Fibroblast of lung (primary cell): ENCODE measurements at regions not wholly inside any gene's neighbourhood (a gene's known extent, or its start where the extent isn't known, plus 50 kb on each side); places are given as distances from the start of the nearest gene placed in this dataset.

Experiments used
- DNase-seq, 2 donors: peaks; one replicate each; pipeline versions ENCODE4 v3.0.0 to v3.0.0-alpha.2; 2010; ENCODE audit warnings: low read depth in 2 of 2
- H2AFZ ChIP-seq: 2 replicates; pipeline ENCODE4 v1.5.1; 2012; ENCODE audit warnings: low read length, control low read depth, inconsistent platforms
- H3K27ac ChIP-seq: 2 replicates; pipeline ENCODE4 v1.5.1; 2011; ENCODE audit warnings: low read length, control low read depth; ENCODE audit not compliant: insufficient read depth
- H3K27me3 ChIP-seq: 2 replicates; pipeline ENCODE4 v1.5.1; 2011; ENCODE audit warnings: mild to moderate bottlenecking, low read length; ENCODE audit not compliant: control insufficient read depth, insufficient read depth
- H3K36me3 ChIP-seq: 2 replicates; pipeline ENCODE4 v1.5.1; 2011; ENCODE audit warnings: low read length; ENCODE audit not compliant: control insufficient read depth, insufficient read depth
- H3K4me1 ChIP-seq: 2 replicates; pipeline ENCODE4 v1.5.1; 2011; ENCODE audit warnings: low read length; ENCODE audit not compliant: control insufficient read depth, insufficient read depth; ENCODE audit errors: extremely low read depth
- H3K4me2 ChIP-seq: 2 replicates; pipeline ENCODE4 v1.5.1; 2011; ENCODE audit warnings: low read length, control low read depth; ENCODE audit not compliant: insufficient read depth; ENCODE audit errors: extremely low read depth
- H3K4me3 ChIP-seq, 4 experiments: fragments of 200-600 bp in 1 of 4; sonication (generic) in 1 of 4; replicated peaks in 1 of 4; 2 replicates each; pipeline ENCODE4 v1.5.1; 2011 to 2016; ENCODE audit warnings: low read length in 4 of 4, low read depth in 3 of 4, mild to moderate bottlenecking in 3 of 4, control low read depth in 2 of 4, inconsistent platforms in 1 of 4, mixed read lengths in 1 of 4; ENCODE audit not compliant: insufficient read depth in 1 of 4; ENCODE audit errors: control extremely low read depth in 1 of 4
- H3K79me2 ChIP-seq: 2 replicates; pipeline ENCODE4 v1.5.1; 2012; ENCODE audit warnings: mild to moderate bottlenecking, low read length, inconsistent platforms; ENCODE audit not compliant: control insufficient read depth, insufficient read depth
- H3K9ac ChIP-seq: 2 replicates; pipeline ENCODE4 v1.5.1; 2011; ENCODE audit warnings: mild to moderate bottlenecking, low read length, control low read depth; ENCODE audit not compliant: insufficient read depth
- H3K9me3 ChIP-seq: 2 replicates; pipeline ENCODE4 v1.5.1; 2012; ENCODE audit warnings: low read depth, low read length; ENCODE audit not compliant: control insufficient read depth, insufficient read depth
- H4K20me1 ChIP-seq: 2 replicates; pipeline ENCODE4 v1.5.1; 2011; ENCODE audit warnings: low read length; ENCODE audit not compliant: control insufficient read depth, insufficient read depth; ENCODE audit errors: extremely low read depth
- EZH2 ChIP-seq: IDR thresholded peaks from 2 replicates; pipeline ENCODE4 v1.5.1; 2012; ENCODE audit warnings: low read length, control low read depth, mild to moderate bottlenecking; ENCODE audit errors: missing control alignments
- TF ChIP-seq, protein P1 (sequence below), 2 donors: IDR thresholded peaks in 1 of 2; conservative IDR thresholded peaks in 1 of 2; 1 replicate in 1 of 2; 2 replicates in 1 of 2; pipeline ENCODE4 v1.5.1; 2011 to 2012; ENCODE audit warnings: low read length in 2 of 2, control low read depth in 1 of 2, inconsistent platforms in 1 of 2, low read depth in 1 of 2, mild to moderate bottlenecking in 1 of 2

DNA sequence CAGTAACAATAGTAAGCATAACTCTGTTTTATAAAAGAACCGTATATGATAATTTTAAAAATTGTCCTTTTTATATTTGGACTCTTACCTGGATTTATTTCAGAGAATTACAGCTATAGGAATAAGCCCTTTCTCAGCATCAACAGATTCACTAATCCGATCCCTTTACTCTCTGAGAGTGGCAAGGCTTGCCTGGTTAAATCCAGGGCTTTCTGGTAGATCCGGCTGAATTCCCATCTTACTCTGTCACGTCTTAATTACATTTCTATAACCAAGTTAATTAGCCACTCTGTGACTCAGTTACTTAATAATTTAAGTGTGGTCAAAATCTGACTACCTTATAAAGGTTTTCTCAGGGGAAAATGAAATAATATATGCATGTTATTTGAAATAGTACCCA is 294.7 kb downstream of the FRK start:
- Histone ChIP-seq H3K9ac (no peak overlapping the region), H3K36me3 (no peaks in the 10 kb centered on the region), H3K4me3 (no peak overlapping the region), H2AFZ (no peak overlapping the region), H4K20me1 (no peaks in the 10 kb centered on the region), H3K27ac (no peak overlapping the region), H3K9me3 (no peaks in the 10 kb centered on the region), H3K4me2 (no peak overlapping the region), H3K79me2 (no peaks in the 10 kb centered on the region), H3K4me1 (no peaks in the 10 kb centered on the region), H3K27me3 (no peaks in the 10 kb centered on the region)
- TF ChIP-seq EZH2, result no peak
- TF ChIP-seq, protein P1, sequence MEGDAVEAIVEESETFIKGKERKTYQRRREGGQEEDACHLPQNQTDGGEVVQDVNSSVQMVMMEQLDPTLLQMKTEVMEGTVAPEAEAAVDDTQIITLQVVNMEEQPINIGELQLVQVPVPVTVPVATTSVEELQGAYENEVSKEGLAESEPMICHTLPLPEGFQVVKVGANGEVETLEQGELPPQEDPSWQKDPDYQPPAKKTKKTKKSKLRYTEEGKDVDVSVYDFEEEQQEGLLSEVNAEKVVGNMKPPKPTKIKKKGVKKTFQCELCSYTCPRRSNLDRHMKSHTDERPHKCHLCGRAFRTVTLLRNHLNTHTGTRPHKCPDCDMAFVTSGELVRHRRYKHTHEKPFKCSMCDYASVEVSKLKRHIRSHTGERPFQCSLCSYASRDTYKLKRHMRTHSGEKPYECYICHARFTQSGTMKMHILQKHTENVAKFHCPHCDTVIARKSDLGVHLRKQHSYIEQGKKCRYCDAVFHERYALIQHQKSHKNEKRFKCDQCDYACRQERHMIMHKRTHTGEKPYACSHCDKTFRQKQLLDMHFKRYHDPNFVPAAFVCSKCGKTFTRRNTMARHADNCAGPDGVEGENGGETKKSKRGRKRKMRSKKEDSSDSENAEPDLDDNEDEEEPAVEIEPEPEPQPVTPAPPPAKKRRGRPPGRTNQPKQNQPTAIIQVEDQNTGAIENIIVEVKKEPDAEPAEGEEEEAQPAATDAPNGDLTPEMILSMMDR (conservative IDR thresholded peaks at IDR 0.05 in 1 of 2, IDR thresholded peaks at IDR 0.05 in 1 of 2; ENCODE audit: low read depth in 1 of 2, low read length in 2 of 2), result no peak
- DNase-seq, result no peak

- H3K4me2 ChIP-seq, result no peak overlapping the region
- no peaks in the 10 kb centered on the region for H3K9me3 ChIP-seq
- no peaks in the 10 kb centered on the region for H4K20me1 ChIP-seq
- no peaks in the 10 kb centered on the region for H3K4me1 ChIP-seq
- H3K27ac ChIP-seq, result no peak overlapping the region
- TF ChIP-seq, protein P1 (conservative IDR thresholded peaks at IDR 0.05 in 1 of 2, IDR thresholded peaks at IDR 0.05 in 1 of 2; ENCODE audit: low read depth in 1 of 2, low read length in 2 of 2), result no peak
- TF ChIP-seq EZH2, result no peak
- no peaks in the 10 kb centered on the region for H3K79me2 ChIP-seq
- no peak for DNase-seq
- H2AFZ ChIP-seq, result no peak overlapping the region
- H3K36me3 ChIP-seq, result no peaks in the 10 kb centered on the region
- no peaks in the 10 kb centered on the region for H3K27me3 ChIP-seq
- no peak overlapping the region for H3K9ac ChIP-seq
- H3K4me3 ChIP-seq, result no peak overlapping the region
Measured at GRCh38 chr6:115759051-115759450, 301.6 kb downstream of the FRK start.

DNA sequence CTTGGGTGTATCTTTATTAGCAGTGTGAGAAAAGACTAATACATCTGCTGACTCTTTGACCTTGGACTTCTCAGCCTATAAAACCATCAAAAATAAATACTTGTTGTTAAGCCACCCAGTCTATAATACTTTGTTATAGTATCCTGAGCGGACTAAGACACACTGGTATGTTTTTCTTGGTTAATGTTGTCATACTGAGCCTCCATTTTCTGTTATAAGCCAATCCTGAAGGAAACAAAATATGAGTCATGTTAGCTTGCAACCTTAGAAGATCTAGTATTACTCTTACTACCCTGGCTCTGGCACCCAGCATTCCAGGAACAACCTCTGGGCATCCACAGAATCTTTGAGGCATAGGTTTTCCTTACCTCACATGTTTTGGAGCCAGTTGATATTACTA is 307.2 kb downstream of the FRK start:
- no peaks in the 10 kb centered on the region for H3K36me3 ChIP-seq
- no peaks in the 10 kb centered on the region for H3K79me2 ChIP-seq
- H3K9me3 ChIP-seq, result no peaks in the 10 kb centered on the region
- DNase-seq, result no peak
- no peaks in the 10 kb centered on the region for H3K27me3 ChIP-seq
- no peak overlapping the region for H3K4me2 ChIP-seq
- TF ChIP-seq EZH2, result no peak
- TF ChIP-seq, protein P1 (conservative IDR thresholded peaks at IDR 0.05 in 1 of 2, IDR thresholded peaks at IDR 0.05 in 1 of 2; ENCODE audit: low read depth in 1 of 2, low read length in 2 of 2), result no peak
- no peak overlapping the region for H3K9ac ChIP-seq
- no peak overlapping the region for H3K27ac ChIP-seq
- H3K4me1 ChIP-seq, result no peaks in the 10 kb centered on the region
- H4K20me1 ChIP-seq, result no peaks in the 10 kb centered on the region
- H2AFZ ChIP-seq, result no peak overlapping the region
- H3K4me3 ChIP-seq, result no peak overlapping the region
